22Rv1 (cell line): ENCODE measurements at regions not wholly inside any gene's neighbourhood (a gene's known extent, or its start where the extent isn't known, plus 50 kb on each side); places are given as distances from the start of the nearest gene placed in this dataset.

ENCODE experiments used
- CTCF ChIP-seq: fragments of 450-650 bp; IDR thresholded peaks from 2 replicates; pipeline ENCODE4 v1.5.1; 2017; ENCODE audit warnings: mild to moderate bottlenecking
- ZFX ChIP-seq: fragments of 450-650 bp; IDR thresholded peaks from 2 replicates; pipeline ENCODE4 v1.6.1; 2017; ENCODE audit warnings: antibody characterized with exemption, borderline replicate concordance

GRCh38 chr12:80031229-80031628 lies 68.1 kb upstream of the OTOGL start:
- TF ChIP-seq CTCF (no peak), ZFX (no peak)
